GM23338 (cell line): ENCODE measurements at regions not wholly inside any gene's neighbourhood (a gene's known extent, or its start where the extent isn't known, plus 50 kb on each side); places are given as distances from the start of the nearest gene placed in this dataset.
A peak's percentile ranks its signal among the peaks of the same experiment; 100 is the strongest.

Source experiments
- ATAC-seq: fragments of 200-7000 bp; cut with Tn5 transposase; 3 replicates; pipeline ENCODE4 v1.9.1; 2020
- DNase-seq: peaks from one replicate; pipeline ENCODE4 v3.0.0-alpha.2; 2015; ENCODE audit warnings: low spot score
- H2AFZ ChIP-seq: fragments of 200-600 bp; sonication (generic); 2 replicates; pipeline ENCODE4 v1.8.0; 2016; ENCODE audit warnings: antibody characterized with exemption, mild to moderate bottlenecking, moderate library complexity
- H3F3A ChIP-seq: fragments of 200-600 bp; sonication (generic); replicated peaks from 2 replicates; pipeline ENCODE4 v1.8.0; 2017; ENCODE audit warnings: antibody characterized with exemption, mixed run types, low read depth
- H3K27ac ChIP-seq: fragments of 200-600 bp; sonication (generic); 2 replicates; pipeline ENCODE4 v1.6.1; 2016; ENCODE audit warnings: low read depth
- H3K27me3 ChIP-seq: fragments of 200-600 bp; sonication (generic); 2 replicates; pipeline ENCODE4 v1.8.0; 2016; ENCODE audit warnings: mild to moderate bottlenecking, mixed run types, moderate library complexity; ENCODE audit not compliant: insufficient read depth
- H3K36me3 ChIP-seq: fragments of 200-600 bp; sonication (generic); 2 replicates; pipeline ENCODE4 v1.8.0; 2016; ENCODE audit warnings: mild to moderate bottlenecking; ENCODE audit not compliant: insufficient read depth
- H3K4me1 ChIP-seq: fragments of 200-600 bp; sonication (generic); 2 replicates; pipeline ENCODE4 v1.8.0; 2016; ENCODE audit warnings: mild to moderate bottlenecking, moderate library complexity; ENCODE audit not compliant: insufficient read depth
- H3K4me2 ChIP-seq: fragments of 200-600 bp; sonication (generic); 2 replicates; pipeline ENCODE4 v1.7.1; 2017; ENCODE audit warnings: mixed run types
- H3K4me3 ChIP-seq: fragments of 200-600 bp; sonication (generic); 2 replicates; pipeline ENCODE4 v1.6.1; 2016; ENCODE audit warnings: mixed run types
- H3K79me2 ChIP-seq: fragments of 200-600 bp; sonication (generic); replicated peaks from 2 replicates; pipeline ENCODE4 v1.8.0; 2017; ENCODE audit warnings: mild to moderate bottlenecking; ENCODE audit not compliant: insufficient read depth
- H3K9me2 ChIP-seq: fragments of 200-600 bp; sonication (generic); 2 replicates; pipeline ENCODE4 v1.8.0; 2017; ENCODE audit not compliant: insufficient read depth
- H4K20me1 ChIP-seq: fragments of 200-600 bp; sonication (generic); replicated peaks from 2 replicates; pipeline ENCODE4 v1.8.0; 2017; ENCODE audit warnings: mild to moderate bottlenecking; ENCODE audit not compliant: insufficient read depth
- H3K27ac Mint-ChIP-seq: 2 replicates; pipeline ENCODE4 v1.8.0; 2020; ENCODE audit warnings: inconsistent platforms, mild to moderate bottlenecking, moderate library complexity, mixed read lengths
- H3K27me3 Mint-ChIP-seq: 3 replicates; pipeline ENCODE4 v1.8.0; 2022; ENCODE audit warnings: low read depth, mild to moderate bottlenecking, moderate library complexity, mixed read lengths, inconsistent platforms; ENCODE audit not compliant: insufficient read depth, poor library complexity
- H3K36me3 Mint-ChIP-seq: 3 replicates; pipeline ENCODE4 v1.8.0; 2021; ENCODE audit warnings: low read depth, mild to moderate bottlenecking, inconsistent platforms, moderate library complexity, mixed read lengths
- H3K4me1 Mint-ChIP-seq: 3 replicates; pipeline ENCODE4 v1.8.0; 2020; ENCODE audit warnings: mild to moderate bottlenecking, inconsistent platforms, mixed read lengths
- H3K4me3 Mint-ChIP-seq: 3 replicates; pipeline ENCODE4 v1.8.0; 2021; ENCODE audit warnings: moderate library complexity, mild to moderate bottlenecking, inconsistent platforms, mixed read lengths
- H3K9me3 Mint-ChIP-seq: 3 replicates; pipeline ENCODE4 v1.8.0; 2020; ENCODE audit warnings: moderate library complexity, mild to moderate bottlenecking, inconsistent platforms, mixed read lengths
- CREB1 ChIP-seq: fragments of 250-450 bp; sonication (Bioruptor Pico); IDR thresholded peaks from 2 replicates; pipeline ENCODE4 v1.5.0; 2020; ENCODE audit warnings: low read depth, mild to moderate bottlenecking, moderate library complexity
- POLR2AphosphoS5 ChIP-seq: IDR thresholded peaks from 2 replicates; pipeline ENCODE4 v1.6.1; 2016; ENCODE audit warnings: antibody characterized with exemption, low read depth
- TF ChIP-seq, protein P1 (sequence below): IDR thresholded peaks from 2 replicates; pipeline ENCODE4 v1.6.1; 2016; ENCODE audit warnings: antibody characterized with exemption
- TF ChIP-seq, protein P2 (sequence below): fragments of 250-450 bp; sonication (Bioruptor Pico); IDR thresholded peaks from 2 replicates; pipeline ENCODE4 v1.5.0; 2020; ENCODE audit warnings: mild to moderate bottlenecking, moderate library complexity

DNA sequence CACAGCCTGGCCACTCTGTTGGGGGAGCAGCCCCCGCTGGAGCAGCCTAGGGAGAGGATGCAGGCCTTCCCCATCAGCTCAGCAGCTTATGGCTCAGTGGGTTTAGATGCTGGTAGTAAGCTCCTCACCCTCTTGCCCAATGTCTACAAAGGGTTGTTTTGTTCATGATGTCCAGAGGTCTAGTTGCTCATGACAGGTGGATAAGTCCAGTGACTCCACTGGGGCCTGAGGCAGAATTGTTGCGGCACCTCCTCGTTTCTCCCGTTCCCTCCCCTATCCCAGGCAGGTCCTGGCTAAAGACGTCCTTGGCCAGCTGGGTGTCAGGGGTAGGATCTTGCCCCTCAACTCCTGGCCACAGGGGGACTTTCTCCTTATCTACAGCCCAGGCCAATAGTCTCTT lies 233.5 kb upstream of the B3GAT1 start (continued):
- TF ChIP-seq, protein P1, sequence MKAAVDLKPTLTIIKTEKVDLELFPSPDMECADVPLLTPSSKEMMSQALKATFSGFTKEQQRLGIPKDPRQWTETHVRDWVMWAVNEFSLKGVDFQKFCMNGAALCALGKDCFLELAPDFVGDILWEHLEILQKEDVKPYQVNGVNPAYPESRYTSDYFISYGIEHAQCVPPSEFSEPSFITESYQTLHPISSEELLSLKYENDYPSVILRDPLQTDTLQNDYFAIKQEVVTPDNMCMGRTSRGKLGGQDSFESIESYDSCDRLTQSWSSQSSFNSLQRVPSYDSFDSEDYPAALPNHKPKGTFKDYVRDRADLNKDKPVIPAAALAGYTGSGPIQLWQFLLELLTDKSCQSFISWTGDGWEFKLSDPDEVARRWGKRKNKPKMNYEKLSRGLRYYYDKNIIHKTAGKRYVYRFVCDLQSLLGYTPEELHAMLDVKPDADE, result no peak
- no peak for TF ChIP-seq CREB1 (CRISPR knock-in tag)

DNA sequence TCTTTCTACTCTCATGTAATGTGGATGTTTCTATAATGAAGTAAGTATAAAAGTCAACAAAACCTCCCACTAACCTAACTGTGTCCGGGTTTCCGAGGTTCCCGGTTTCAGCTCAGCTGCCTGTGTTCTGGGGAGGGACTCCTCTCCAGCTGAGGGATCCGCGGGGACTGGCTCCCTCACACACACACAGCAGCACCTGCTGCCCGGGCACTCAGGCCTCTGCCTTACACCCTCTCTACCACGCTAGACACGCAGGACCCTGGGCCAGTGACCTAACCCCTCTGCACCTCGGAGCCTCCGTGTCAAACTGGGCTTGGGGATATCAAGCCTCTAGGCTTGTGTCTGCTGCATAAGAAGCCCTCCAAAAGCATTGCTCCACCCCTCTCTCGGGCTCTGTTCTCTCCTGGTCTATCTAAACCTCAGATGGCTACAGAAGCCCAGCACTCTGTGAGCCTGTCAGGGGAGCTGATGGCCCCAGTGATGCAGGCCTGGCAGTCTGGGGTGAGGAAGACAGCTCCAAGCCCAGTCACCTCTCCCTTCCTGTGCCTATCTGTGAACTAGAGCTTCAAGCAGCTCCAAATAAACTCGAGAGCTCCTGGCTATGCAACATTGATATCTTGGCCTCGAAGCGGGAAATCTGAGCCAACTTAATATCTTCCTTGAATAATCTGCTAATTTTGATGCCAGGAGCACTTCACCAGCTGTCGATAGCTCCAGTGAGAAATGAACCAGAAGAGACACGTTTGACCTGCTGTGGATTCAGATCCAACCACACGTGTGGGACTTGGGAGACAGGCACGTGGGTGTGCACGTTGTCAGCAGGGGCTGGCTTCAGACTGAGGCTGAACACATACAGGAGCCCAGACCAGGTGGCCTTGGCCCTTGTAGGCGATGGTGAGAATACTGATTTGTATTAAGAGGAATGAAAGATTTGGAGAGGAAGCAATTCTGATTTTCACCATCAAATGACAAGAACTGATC lies 232.7 kb upstream of the B3GAT1 start:
- DNase-seq, result no peak
- Histone ChIP-seq H4K20me1 (no peaks in the 10 kb centered on the region), H3K27me3 (no peaks in the 10 kb centered on the region), H3K4me2 (no peak overlapping the region), H3F3A (no peaks in the 10 kb centered on the region), H3K9me2 (no peaks in the 10 kb centered on the region), H3K4me3 (no peak overlapping the region), H3K36me3 (no peaks in the 10 kb centered on the region), H3K4me1 (peaks cover 14% of the 10 kb centered on the region; the same call in 1 of the 2 replicates), H2AFZ (peak overlapping the region; percentile 84), H3K27ac (no peak overlapping the region), H3K79me2 (no peaks in the 10 kb centered on the region)
- no peaks in the 10 kb centered on the region for H3K9me3 Mint-ChIP-seq
- peaks cover 16% of the 10 kb centered on the region for H3K27me3 Mint-ChIP-seq
- peak; percentile 32 for ATAC-seq
- peaks cover 43% of the 10 kb centered on the region for H3K4me1 Mint-ChIP-seq
- TF ChIP-seq POLR2AphosphoS5, result no peak
- TF ChIP-seq, protein P2, sequence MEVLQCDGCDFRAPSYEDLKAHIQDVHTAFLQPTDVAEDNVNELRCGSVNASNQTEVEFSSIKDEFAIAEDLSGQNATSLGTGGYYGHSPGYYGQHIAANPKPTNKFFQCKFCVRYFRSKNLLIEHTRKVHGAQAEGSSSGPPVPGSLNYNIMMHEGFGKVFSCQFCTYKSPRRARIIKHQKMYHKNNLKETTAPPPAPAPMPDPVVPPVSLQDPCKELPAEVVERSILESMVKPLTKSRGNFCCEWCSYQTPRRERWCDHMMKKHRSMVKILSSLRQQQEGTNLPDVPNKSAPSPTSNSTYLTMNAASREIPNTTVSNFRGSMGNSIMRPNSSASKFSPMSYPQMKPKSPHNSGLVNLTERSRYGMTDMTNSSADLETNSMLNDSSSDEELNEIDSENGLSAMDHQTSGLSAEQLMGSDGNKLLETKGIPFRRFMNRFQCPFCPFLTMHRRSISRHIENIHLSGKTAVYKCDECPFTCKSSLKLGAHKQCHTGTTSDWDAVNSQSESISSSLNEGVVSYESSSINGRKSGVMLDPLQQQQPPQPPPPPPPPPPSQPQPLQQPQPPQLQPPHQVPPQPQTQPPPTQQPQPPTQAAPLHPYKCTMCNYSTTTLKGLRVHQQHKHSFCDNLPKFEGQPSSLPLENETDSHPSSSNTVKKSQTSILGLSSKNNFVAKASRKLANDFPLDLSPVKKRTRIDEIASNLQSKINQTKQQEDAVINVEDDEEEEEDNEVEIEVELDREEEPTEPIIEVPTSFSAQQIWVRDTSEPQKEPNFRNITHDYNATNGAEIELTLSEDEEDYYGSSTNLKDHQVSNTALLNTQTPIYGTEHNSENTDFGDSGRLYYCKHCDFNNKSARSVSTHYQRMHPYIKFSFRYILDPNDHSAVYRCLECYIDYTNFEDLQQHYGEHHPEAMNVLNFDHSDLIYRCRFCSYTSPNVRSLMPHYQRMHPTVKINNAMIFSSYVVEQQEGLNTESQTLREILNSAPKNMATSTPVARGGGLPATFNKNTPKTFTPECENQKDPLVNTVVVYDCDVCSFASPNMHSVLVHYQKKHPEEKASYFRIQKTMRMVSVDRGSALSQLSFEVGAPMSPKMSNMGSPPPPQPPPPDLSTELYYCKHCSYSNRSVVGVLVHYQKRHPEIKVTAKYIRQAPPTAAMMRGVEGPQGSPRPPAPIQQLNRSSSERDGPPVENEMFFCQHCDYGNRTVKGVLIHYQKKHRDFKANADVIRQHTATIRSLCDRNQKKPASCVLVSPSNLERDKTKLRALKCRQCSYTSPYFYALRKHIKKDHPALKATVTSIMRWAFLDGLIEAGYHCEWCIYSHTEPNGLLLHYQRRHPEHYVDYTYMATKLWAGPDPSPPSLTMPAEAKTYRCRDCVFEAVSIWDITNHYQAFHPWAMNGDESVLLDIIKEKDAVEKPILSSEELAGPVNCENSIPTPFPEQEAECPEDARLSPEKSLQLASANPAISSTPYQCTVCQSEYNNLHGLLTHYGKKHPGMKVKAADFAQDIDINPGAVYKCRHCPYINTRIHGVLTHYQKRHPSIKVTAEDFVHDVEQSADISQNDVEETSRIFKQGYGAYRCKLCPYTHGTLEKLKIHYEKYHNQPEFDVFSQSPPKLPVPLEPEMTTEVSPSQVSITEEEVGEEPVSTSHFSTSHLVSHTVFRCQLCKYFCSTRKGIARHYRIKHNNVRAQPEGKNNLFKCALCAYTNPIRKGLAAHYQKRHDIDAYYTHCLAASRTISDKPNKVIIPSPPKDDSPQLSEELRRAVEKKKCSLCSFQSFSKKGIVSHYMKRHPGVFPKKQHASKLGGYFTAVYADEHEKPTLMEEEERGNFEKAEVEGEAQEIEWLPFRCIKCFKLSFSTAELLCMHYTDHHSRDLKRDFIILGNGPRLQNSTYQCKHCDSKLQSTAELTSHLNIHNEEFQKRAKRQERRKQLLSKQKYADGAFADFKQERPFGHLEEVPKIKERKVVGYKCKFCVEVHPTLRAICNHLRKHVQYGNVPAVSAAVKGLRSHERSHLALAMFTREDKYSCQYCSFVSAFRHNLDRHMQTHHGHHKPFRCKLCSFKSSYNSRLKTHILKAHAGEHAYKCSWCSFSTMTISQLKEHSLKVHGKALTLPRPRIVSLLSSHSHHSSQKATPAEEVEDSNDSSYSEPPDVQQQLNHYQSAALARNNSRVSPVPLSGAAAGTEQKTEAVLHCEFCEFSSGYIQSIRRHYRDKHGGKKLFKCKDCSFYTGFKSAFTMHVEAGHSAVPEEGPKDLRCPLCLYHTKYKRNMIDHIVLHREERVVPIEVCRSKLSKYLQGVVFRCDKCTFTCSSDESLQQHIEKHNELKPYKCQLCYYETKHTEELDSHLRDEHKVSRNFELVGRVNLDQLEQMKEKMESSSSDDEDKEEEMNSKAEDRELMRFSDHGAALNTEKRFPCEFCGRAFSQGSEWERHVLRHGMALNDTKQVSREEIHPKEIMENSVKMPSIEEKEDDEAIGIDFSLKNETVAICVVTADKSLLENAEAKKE (CRISPR knock-in tag), result no peak
- TF ChIP-seq CREB1 (CRISPR knock-in tag), result no peak
- H3K4me3 Mint-ChIP-seq, result no peak overlapping the region
- H3K27ac Mint-ChIP-seq, result no peak overlapping the region
- H3K36me3 Mint-ChIP-seq, result no peaks in the 10 kb centered on the region
